Lower leg skin (tissue), 3 donors: ENCODE measurements at regions not wholly inside any gene's neighbourhood (a gene's known extent, or its start where the extent isn't known, plus 50 kb on each side); places are given as distances from the start of the nearest gene placed in this dataset.

Experiments
- POLR2A ChIP-seq, 2 donors: fragments of 450-650 bp; IDR thresholded peaks; one replicate each; pipeline ENCODE4 v1.6.1; 2016 to 2017; ENCODE audit warnings: antibody characterized with exemption in 2 of 2, mild to moderate bottlenecking in 1 of 2, moderate library complexity in 1 of 2
- TF ChIP-seq, protein P1 (sequence below), 3 donors: fragments of 450-650 bp; IDR thresholded peaks; one replicate each; pipeline ENCODE4 v1.5.1; 2016; ENCODE audit warnings: antibody characterized with exemption in 3 of 3, mild to moderate bottlenecking in 3 of 3, moderate library complexity in 2 of 3

DNA sequence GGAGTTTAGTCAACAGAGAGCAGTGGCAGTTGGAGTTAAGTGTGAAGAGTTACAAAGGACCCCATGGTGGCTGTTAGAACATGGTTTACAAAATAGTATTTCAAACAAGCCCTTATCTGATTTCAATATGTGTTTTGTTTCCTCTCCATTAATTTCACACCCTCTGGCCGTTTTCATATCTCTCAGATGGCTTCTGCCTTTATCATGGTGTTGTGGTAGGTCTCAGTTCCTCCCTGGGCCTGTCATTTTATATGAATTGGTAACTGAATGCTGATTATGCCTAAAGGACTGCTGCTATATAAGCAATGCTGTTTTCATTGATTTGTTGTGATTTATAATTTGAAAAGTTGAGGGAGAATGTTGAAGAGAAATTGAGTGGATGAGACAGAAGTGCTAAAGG is 686.7 kb downstream of the NYAP2 start:
- TF ChIP-seq, protein P1, sequence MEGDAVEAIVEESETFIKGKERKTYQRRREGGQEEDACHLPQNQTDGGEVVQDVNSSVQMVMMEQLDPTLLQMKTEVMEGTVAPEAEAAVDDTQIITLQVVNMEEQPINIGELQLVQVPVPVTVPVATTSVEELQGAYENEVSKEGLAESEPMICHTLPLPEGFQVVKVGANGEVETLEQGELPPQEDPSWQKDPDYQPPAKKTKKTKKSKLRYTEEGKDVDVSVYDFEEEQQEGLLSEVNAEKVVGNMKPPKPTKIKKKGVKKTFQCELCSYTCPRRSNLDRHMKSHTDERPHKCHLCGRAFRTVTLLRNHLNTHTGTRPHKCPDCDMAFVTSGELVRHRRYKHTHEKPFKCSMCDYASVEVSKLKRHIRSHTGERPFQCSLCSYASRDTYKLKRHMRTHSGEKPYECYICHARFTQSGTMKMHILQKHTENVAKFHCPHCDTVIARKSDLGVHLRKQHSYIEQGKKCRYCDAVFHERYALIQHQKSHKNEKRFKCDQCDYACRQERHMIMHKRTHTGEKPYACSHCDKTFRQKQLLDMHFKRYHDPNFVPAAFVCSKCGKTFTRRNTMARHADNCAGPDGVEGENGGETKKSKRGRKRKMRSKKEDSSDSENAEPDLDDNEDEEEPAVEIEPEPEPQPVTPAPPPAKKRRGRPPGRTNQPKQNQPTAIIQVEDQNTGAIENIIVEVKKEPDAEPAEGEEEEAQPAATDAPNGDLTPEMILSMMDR (IDR thresholded peaks at IDR 0.05): no peak
- TF ChIP-seq POLR2A (IDR thresholded peaks at IDR 0.05): no peak
